22Rv1 (cell line): ENCODE measurements at regions not wholly inside any gene's neighbourhood (a gene's known extent, or its start where the extent isn't known, plus 50 kb on each side); places are given as distances from the start of the nearest gene placed in this dataset.

Experiments
- H3K27ac ChIP-seq: fragments of 450-650 bp; 2 replicates; pipeline ENCODE4 v1.5.1; 2017
- CTCF ChIP-seq: fragments of 450-650 bp; IDR thresholded peaks from 2 replicates; pipeline ENCODE4 v1.5.1; 2017; ENCODE audit warnings: mild to moderate bottlenecking
- ZFX ChIP-seq: fragments of 450-650 bp; IDR thresholded peaks from 2 replicates; pipeline ENCODE4 v1.6.1; 2017; ENCODE audit warnings: antibody characterized with exemption, borderline replicate concordance

GRCh38 chr1:115400426-115400825 is 62.4 kb upstream of the NGF start:
- TF ChIP-seq CTCF = no peak
- TF ChIP-seq ZFX = no peak
- H3K27ac ChIP-seq = no peak overlapping the region

GRCh38 chr1:115398745-115399144 is 60.7 kb upstream of the NGF start:
- TF ChIP-seq ZFX (no peak), CTCF (no peak)
- H3K27ac ChIP-seq = no peak overlapping the region
